ENCODE measurements at regions not wholly inside any gene's neighbourhood (a gene's known extent, or its start where the extent isn't known, plus 50 kb on each side); places are given as distances from the start of the nearest gene placed in this dataset.
"Not testable (repeated sequence)": the region's sequence is repeated elsewhere in the genome, so short reads cannot be mapped to it uniquely, and the experiment has no call there.

DNA sequence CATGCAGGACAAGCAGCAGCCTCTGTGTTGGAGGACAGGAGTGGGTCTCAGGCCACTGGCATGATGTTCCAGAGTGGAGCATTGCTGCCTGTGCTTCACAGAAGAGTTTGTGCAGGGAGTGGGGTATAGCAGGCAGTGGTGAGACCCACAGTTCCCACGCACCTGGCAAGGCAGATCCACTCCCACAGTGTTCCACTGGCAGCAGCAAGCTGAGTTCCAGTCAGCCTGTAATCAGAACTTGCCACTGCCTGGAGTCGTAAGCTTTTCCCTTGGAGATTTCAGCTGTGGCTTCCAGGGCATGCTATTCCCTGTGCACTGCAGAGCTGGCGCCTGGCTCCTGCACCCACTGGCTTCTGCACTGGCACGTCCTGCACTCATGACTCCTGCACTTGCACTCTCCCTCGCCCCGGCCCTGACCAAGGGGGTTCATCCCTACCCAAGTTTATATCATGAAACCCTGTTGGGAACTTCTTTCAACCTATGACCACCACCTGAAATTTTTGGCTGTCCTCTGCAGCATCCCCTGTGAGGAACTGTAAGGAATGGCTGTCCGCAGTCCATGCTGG lies 1144.3 kb downstream of the RAPGEF2 start:
- DNase-seq, result no peak

DNA sequence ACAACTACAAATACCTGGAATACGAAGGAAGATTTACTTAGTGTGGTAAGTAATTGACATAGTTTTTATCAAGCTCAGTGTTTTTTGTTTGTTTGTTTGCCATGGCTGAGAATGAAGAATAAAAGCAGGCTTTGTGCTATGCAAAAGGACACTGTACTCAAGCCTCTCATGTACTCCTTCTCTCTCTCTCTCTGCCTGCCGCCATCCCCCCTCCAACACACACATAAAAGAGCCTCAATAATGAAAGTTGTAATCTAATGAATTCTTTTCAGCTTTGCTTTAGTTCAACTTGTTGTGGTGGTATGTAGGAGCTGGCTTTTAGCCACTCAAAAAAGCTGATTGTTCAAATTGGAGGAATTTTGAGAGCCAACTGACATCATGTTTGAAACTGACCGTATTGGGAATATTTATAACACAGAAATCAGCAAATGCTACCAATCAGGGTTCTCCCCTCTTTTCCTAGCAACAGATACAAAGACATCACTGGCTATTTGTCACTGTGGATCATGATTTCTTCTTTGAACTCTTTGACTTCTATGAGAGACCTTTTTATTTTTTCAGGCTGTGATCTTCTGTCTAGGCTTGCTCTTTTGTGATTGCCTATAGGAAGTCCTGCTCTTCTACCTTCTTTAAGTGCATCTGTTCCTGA lies 1148.8 kb downstream of the RAPGEF2 start:
- no peak for DNase-seq

DNA sequence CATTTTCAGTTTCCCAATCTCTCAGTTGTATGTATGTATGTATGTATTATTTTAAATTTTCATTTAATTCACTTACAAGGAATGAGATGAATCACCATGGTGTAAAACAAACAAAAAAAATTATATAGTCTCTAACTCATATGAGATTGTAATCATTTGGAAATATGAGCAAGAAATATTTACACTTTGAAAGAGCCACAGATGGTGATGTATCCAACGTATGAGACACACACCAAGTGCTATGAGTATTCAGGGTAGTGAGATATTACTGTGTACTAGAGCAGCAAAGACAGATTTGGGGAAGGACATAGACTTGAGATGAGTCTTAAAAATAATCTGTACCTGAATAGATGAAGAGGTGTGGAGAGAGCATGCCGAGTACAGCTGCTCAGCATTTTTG lies 1154.4 kb downstream of the RAPGEF2 start:
- DNase-seq, result no peak

DNA sequence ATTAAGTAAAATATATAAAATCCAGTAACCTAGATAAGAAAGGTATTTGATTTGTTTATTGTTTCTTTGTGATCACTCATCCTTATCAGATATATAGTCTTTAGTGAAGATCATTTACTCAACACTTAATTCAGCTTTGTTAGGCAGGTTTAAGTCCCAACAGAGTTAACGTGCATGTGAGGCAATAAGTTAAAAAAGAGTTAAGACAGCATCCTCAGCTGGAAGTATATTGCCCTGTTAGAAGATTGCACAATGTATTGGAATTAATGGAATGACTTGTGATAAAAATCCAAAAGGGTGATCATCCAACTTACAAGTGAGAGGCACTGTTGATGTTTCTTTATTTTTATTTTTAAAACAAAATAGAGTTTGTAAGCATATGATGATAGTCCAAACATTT lies 1162.1 kb downstream of the RAPGEF2 start:
- no peak for DNase-seq

DNA sequence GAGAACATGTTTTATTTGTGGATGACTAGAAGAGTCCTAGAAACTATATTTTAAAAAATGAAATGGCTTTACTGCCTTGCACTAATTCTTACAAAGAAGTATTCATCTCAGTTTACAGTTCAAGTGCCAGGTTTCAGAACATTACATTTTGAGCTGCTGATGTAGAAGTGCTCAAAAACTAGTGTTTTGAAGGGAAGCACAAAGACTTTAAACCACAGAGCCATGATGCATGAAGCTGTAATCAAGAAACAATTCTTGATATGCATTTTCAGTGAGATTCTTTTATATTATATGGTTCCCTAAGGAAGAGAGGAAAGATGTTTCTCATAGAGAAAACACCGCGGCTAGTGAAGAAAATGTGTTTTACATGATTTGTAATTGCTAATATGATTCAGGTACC lies 1163.0 kb downstream of the RAPGEF2 start:
- DNase-seq, result no peak

DNA sequence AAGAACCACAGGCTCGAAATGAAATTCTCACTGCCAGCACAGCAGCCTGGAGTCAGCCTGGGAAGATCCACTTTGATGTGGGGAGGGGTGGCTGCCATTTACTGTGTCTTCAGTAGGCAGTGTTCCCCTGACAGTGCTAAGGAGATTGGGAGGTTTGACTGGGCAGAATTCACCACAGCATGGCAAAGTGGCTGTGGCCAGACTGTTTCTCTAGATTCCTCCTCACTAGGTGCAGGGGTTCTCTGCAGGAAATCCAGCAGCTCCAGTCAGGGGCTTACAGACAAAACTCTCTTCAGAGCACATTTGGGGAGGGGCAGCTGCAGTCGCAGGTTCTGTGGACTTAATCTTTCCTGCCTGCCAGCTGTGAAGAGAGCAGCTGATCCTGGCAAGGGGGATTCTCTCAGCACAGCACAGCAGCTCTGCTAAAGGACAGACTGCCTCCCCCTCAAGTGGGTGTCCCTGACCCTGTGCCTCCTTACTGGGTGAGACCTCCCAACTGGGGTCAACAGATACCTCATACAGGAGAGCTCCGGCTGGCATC lies 1174.0 kb downstream of the RAPGEF2 start:
- DNase-seq, result no peak

DNA sequence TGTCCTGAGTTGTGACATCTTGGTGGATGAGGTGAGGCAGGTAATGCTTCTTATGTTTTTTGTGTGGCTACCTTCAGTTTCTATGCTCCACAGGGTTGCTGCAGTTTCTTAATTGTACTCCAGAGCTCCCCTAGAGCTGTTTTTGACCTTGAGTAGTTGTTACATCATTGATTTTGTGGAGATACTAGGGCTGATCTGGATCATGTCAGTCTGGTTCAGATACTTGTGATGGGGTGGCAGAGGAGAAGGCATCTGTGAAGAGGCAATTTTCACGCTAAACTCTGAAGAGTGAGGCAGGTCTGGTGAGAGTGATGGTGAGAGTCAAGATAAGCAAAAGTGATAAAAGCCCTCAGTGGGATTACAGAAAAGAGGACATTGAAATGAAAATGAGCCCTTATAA lies 1180.2 kb downstream of the RAPGEF2 start:
- DNase-seq, result no peak

DNA sequence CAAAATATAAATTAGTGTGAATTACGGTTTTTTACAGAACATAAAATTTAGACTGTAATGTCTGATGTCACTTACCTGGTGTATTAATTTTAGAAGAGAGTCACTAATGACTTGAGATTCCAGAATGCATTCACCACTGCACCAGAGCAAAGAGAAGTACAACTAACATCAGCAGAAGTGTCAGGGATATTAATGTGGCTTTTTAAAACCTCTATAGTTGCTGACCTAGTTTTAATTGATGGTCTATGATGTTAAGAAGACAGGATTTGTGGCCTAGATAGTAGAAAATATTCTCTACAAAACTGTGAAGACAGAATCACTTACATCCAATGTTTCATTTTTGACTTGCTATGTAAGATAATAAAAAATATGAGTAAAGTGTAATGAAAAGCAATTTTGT lies 1181.6 kb downstream of the RAPGEF2 start:
- DNase-seq, result no peak

DNA sequence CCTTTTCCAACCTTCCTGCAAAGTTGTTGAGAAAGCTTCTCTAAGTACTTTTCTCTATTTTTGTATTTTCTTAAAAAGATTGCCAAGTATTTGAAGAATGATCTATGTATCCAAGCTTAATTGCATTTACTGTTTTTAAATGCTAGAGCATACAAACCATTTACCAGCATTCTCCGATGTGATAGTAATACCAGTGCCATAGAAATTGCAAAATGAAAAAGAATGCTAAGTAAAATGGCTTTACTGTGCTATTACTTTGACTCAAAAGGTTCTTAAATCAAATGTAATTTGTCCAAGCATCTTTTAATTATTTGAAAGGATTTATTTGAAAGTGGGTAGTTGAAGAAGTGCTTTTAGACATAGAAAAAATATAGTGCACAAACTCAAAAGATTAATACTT lies 1183.2 kb downstream of the RAPGEF2 start:
- DNase-seq, result no peak

DNA sequence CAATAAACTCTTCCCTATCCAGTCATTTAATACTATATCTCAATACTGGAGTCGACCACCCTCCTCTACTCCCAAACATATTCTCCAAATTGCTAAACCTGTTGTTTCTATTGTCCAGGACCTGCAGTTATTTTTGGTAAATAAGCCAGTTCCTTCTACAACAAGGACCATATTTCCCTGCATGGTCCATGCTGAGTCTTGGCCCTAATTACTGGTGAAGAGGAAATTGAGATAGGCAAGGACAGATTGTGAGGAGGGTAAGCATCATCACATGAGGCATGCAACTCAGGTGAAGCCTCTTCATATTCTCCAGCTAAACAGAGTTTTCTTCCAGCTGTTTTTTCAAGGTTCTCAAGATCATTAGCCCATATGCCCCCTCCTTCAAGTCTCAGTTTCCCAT lies 1193.6 kb downstream of the RAPGEF2 start:
- DNase-seq, result no peak

DNA sequence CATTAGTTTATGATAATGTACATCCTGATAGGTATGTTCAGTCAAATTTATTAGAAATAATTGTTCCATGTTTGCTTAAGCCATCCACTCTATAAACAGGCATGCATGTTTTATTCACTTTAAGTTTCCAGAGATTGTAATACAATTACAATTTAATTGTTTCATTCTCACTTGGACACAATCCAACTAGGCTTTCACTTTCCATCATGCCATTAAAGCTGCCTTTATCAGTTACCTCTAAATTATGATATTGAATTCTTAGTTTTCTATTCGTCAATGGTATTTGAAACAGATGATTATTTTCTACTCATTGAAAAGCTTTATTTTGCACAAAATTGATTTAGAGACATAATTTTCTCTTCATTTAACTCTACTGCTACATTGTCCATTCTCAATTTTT lies 1196.3 kb downstream of the RAPGEF2 start:
- no peak for DNase-seq

DNA sequence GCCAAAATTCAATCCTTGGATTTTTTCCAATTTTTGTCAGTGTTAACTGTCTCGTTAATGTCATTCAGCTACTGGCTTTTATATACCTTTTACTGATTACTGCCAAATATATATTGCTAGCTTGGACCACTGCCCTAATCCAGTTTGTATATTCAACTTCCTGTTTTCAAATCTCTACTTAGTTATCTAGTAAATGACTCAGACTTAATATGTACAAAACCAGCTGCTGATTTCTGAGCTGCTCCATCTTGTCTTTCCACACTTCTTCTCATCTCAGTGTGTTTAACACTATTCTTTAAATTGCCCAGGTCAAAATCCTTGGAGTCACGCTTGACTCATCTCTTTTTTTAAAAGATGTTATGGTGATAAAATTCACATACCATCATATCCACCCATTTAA lies 1196.7 kb downstream of the RAPGEF2 start:
- DNase-seq, result no peak

DNA sequence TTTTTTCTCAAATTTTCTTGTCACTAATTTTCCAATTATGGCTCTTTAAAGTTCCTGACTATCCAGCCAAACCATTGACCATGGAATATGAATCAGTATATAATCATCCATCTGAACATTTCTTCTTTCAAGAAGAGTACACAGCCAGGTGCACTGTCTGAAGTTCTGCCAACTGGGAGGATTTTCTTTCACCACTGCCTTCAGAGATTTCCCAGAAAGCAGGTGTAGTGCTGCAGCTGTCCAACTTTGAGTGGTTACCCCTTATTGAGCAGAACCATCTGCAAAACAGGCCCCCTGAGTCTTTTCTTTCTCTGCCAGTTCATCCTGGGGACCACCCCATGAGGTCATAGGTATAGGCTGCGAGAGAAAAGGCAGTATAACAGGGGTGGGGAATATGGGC lies 1213.2 kb downstream of the RAPGEF2 start:
- DNase-seq, result no peak

DNA sequence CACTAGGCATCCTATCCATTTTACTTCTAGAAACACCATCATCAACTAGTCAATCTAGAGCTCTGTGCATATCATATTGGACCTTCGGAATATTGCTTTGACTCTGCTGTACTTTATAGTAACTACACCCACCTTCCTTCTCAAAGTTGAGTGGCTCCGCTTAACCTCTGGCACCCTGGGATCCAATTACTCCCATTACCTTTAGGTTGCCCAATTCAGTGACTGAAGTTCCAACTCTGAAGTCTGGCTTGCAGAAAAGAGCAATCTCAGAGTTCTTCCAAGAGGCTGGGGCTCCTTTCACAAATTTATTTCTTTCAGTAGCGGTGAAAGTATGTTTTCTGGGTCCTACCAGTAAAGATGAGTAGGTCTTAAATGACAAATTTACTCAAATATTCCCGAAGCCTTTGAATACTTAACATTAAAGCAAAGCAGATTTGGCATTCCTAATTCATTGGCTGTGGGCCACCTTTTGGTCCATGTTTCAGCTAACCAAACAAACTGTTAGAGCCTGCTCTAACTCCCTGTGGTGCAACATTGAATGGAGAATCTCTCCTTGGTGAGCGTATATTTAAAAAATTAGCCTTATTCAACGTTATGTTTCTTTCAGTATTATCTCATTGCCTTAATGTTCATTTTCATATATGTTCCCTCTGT lies 1215.8 kb downstream of the RAPGEF2 start:
- DNase-seq, result no peak

DNA sequence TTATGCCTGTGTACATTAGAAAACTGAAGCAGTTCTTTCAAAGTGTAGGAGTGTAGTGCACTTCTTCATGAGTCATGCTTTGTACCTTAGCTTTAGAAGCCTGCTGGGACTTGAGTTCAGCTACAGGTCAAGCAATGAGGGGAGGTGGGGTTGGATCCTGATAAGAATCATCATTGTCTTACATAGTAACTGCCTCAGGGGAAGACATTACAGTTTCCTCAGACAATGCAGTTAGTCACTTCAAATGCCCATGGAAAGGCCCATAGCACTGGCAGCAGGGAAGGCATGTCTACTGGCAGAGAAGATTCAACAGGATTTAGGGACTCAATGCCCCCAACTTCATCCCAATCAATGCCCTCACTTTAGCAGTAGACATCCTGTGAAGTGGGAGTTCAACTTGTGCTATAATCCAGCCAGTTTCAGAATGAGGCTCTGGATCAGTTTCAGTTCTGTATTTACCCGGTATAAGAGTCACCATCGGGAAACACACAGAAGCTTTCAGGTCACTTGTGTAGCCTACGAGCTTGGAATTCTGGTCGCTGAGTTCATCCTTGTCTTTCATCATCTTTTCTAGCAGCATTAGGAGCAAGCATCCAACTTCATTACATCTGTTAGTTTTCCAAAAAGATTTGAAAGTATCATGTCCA lies 1216.5 kb downstream of the RAPGEF2 start:
- no peak for DNase-seq

DNA sequence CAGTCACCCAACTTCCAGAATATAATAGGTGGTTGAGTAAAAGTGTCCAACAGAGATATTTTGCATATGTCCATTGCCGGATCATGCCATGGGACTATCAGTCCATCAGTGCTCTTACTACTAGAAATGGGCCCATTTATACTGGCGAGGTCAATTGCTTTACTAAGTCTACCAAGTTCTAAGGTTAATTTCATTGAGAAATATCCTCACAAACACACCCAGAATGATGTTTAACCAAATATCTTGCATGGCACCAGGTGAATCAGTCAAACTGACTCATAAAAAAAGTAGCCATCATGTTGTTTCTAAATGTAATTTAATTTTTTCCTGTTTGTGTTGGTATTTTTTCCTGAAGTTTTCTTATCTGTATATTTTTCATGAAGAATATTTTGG lies 1217.0 kb downstream of the RAPGEF2 start:
- DNase-seq, result no peak

DNA sequence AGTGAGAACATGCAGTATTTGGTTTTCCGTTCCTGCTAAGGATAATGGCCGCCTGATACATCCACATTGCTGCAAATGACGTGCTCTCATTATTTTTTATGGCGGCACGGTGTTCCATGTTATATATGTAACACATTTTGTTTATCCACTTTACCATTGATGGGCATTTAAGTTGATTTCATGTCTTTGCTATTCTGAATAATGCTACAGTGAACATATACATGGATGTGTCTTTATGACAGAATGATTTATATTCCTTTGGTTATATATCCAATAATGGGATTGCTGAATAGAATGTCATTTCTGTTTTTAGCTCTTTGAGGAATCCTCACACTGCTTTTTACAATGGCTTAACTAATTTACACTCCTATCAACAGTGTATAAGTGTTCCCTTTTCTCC lies 1223.2 kb downstream of the RAPGEF2 start:
- no peak for DNase-seq

DNA sequence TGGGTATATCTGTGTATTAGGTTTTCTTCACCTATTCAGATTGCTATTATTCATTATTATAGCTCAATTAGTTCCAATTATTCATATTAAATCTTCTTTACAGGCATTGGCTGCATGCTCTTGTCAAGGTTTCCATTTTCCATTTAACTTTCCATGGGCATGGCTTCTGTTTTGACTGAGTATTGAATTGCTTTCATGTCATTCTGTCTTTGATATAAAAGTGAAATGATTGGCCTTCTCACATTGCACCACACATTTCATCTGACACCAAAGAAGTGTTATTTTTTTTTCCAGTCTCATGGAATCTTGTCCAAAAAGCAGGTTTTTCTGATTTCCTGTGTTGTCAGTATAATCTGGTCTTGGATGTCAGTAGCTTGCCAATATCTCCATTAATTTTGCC lies 1244.3 kb downstream of the RAPGEF2 start:
- DNase-seq, result no peak

DNA sequence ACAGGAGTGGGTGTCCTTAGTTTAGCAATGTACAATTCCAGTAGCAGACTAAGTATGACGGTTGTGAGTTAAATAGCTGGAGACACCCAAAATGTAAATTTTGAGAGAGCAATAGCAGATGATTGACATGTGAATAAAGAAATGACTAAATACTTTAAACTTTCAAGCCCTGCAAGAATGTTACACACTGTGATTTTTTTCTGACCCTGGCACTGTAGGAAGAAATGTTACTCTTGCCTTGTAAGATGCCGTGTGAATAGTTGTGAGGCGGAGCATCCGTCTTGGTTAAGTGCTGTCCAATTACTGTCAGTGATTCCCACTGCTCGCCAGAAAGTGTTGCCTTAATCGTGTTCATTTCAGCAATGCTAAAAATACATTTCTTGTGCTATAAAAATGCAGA lies 1248.1 kb downstream of the RAPGEF2 start:
- DNase-seq, result no peak

DNA sequence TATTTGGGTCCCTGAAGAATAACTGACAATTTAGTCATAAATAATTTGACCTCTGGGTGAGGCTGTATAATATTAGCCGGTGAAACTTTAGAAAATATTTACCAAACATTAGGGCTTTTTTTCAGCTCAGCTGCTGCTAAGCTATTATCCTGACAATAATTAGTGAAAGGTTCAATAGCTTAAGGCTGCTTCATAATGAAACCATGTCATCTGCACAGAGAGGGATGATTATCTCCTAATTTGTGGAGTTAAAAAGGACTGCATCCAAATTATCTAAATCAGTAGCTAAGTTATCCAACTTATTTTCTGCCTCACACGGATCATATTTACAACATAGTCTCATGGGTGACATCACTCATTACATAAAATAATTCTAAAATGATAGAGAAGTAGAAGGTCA lies 1249.8 kb downstream of the RAPGEF2 start:
- no peak for DNase-seq

DNA sequence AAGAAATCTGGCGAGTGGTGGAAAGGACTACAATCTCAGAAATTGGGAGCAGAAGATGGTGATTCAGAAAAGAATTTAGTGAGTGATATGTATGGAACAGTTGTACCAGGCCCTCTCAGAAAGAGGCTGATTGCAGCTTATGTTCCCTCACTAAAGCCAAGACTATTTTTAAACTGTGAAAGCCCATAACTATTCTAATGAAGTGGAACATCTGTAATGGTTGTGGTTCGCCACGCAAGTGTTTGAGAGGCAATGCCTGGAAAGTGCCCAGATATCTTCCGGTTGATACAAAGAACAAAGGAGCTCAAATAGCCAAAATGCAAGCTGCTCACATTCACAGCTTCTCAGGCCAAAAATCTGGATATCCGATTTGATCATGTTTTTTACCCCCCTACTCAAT lies 1250.7 kb downstream of the RAPGEF2 start:
- no peak for DNase-seq

DNA sequence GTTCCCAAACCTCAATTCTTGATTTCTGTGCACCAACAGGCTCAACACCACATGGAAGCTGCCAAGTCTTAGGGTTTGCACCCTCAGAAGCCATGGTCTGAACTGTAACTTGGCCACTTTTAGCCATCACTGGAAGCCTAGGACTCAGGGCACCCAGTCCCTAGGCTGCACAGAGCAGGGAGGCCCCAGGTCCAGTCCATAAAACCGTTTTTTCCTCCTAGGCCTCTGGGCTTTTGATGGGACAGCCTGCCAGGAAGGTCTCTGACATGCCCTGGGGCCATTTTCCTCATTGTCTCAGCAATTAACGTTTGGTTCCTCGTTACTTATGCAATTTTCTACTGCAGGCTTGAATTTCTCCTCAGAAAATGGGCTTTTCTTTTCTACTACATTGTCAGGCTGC lies 1259.6 kb downstream of the RAPGEF2 start:
- DNase-seq, result no peak

DNA sequence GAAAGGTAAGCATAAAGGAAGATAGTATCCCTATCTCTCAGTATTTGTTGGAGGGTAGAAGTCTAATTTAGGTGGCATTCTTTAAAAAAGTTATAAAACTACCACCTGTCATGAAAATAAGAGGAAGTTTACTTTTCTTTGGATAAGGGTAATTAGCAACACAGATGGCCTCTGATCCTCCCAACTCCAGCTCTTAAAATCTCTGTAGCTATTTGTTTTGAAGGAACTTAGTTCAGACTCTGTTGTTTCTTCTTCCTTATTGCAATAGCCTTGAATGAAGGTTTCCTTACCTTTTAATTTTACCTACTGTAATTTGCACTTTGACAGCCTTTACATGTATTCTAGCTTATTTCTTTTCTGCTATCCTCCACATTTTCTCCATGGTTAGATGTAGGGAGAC lies 1261.3 kb downstream of the RAPGEF2 start:
- DNase-seq, result no peak

DNA sequence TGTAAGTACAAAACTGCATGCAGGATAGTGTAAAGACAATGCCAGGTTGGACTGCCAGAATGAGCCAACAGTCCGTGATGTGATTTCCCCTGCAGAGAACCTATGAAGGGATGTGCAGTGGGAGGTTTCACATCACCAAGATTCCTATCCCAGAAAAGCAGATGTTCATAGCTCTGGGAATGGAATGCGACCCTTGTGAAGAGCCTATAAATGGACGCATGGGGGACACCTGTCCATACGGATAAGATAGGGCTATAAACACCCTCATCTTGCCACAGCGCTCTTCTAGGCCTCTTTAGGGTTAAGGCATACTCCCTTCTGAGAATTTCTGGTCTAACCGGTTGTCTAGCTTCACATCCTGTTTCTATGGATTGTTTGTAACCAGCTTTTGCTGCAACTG lies 1261.8 kb downstream of the RAPGEF2 start:
- DNase-seq, result not testable (repeated sequence)

Measured in NCI-H1048 (cell line).